Right renal pelvis (tissue), 4 donors: ENCODE measurements at regions not wholly inside any gene's neighbourhood (a gene's known extent, or its start where the extent isn't known, plus 50 kb on each side); places are given as distances from the start of the nearest gene placed in this dataset.
"Not testable (repeated sequence)": the region's sequence is repeated elsewhere in the genome, so short reads cannot be mapped to it uniquely, and the experiment has no call there.

ENCODE experiments used
- DNase-seq, 4 donors: peaks; one replicate each; pipeline ENCODE4 v3.0.0-alpha.2; 2013; ENCODE audit warnings: low read depth in 4 of 4, low spot score in 3 of 4, missing footprints in 1 of 4

DNA sequence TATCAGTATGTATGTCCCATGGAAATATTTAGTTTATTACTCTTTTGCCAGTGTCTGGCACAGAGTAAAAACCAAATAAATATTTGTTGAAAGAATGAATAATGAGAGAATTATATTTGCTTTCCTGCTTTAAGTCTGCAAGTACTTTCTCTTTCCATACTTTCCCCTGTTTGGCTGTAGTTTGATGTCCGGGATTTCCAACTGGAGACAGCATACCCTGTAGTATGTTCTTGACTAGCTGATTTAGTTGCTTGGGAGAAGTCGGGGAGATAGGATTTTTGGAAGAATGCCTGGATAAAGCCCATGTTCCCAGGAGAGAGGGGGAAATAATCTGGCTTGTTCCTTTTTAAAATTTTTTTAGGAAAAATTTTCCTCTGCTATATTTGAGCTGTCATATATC lies 516.1 kb downstream of the CCSER2 start:
- no peak for DNase-seq

DNA sequence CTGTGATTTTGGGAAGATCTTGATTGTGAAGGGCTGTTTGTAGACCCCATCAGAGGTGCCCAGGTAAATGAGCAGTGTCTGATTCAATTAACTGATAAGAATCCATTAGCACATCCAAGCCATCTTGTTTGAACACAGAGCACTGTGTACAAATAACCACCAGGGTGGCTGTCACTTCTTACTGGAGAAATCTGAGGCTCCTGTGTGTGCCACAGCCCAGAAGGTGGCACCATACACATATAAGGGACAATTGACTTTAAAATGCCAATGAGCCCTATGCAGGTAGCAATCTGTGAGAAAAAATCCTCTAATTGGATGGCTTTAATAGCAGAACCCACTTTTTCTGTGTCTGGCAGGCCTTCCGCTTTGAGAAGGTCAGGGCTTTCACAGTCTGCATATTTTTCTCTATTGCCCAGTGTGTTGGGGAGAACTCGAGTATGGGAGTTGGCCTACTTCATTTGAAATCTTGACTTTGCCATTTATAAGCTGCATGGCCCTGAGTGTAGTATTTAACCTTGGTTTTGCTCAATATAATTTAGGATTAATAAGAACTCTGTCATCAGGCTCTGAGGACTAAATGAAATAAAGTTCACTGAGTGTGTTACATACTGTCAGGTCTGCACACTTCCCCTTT lies 517.4 kb downstream of the CCSER2 start:
- no peak for DNase-seq

DNA sequence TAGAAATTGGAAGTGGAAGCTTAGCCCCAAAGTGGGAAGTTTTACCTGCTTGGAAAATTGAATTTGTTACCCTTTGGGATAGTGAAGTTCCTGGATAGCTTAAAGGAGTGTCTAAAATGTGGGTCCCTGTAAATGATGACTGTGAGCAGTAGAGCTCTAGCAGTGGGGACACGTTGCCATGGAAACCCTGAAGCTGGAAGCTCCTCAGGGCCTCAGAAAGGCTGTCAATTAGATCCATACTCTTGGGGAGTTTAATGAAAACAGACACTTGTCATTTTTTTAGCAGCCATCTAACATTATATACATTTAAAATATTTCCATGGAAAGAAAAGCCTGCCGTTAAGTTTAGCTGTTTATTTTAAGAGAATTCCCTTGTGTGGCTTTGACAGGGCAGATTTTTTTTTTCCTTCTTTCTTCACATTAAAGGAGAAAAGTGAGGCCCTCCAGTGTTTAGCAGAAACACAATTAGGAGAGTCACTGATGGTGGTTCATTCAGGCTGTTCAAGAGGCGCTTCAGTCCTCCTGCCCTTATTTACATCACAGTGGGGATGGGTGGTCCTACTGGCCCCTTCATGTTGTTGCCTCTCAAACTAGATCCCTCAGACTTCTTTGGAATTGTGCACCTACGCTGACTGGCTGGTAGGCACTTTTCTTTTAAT lies 518.4 kb downstream of the CCSER2 start:
- DNase-seq = no peak

DNA sequence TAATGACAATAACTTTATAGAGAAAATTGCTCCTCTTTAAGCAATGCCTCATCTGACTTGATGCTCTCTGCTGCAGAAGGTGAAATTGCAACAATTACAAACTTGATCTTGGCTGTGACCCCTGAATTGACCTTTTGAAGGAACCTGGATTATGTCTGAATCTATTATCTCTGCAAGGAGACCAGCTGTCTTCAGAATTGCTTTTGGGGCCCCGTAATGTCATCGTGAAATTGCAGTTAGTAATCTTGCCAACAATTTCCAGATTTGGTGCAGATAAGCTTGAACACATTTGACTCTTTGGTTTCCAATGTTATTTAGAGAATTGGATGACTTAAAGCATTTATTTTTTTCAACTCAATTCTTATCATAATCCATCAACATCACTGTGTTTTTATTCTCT lies 520.6 kb downstream of the CCSER2 start:
- DNase-seq = no peak

DNA sequence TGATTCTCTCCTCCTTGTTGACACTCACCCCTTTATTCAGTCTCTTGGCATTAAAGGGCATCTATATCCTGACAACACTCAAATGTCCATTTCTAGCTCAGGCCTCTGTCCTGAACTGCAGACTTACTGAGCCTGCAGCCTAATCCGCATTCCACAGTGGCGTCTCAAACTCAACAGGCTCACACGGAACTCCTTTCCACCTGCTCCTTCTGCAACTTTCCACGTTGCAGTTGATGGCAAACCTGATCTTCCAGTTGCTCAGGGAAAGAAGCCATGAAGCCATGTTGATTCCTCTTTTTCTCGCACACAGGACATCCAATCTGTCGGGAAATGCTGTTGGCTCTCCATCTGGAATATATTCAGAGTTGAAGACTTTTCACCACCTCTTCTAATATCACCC lies 522.4 kb downstream of the CCSER2 start:
- no peak for DNase-seq

DNA sequence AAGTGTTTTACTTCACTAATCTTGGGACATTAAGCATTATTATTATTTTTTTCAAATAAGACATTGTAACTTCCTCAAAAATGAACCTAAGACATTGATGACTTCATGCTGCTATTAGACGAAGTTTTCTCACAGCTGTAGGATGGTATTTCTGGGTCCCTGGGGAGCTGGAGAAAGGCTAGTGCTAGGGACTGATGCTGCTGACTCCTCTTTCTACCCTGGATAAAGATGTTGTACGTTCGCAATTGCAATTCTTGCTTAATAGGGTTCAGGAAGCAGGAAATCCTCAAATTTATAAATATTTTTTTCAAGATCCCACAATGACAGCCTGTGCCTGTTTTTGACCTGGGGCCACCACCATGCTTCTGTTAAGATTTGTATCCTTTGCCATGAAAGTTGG lies 526.0 kb downstream of the CCSER2 start:
- no peak for DNase-seq

DNA sequence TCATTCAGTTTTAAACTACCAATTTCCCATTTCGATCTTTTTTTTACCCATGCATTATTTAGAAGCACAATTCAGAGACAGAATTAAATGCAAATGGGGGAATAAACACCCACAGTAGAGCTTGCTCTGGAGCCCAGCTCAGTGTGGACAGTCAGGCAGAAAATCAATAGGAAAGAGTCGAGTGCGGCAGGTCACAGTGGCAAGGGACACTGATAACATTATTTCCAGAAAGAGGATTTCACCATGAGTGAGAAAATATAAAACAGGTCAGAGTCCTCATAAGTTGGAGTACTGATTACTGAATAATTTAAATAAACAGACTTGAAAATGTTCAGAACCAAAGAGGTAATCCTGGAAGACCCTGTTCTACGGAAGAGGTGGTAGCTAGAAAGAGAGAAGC lies 532.5 kb downstream of the CCSER2 start:
- DNase-seq = no peak

DNA sequence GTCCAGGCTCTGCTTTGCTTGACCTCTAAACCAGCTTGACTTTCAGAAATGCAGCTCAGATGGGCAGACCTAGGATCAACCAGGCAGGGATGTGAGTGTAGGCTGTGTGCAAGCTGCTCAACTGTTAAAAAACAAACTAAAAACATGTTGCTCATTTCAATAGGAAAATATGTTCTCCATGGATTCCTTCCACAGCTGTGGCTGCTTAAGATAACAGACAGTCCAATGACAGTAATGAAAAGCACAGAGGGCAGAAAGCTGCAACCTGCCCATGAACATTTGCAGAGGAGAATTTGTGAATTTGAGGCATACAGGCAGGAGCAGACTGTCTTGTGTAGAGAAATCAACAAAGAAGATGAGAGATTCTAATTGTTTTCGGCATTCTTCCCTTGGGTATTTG lies 534.2 kb downstream of the CCSER2 start:
- no peak for DNase-seq

DNA sequence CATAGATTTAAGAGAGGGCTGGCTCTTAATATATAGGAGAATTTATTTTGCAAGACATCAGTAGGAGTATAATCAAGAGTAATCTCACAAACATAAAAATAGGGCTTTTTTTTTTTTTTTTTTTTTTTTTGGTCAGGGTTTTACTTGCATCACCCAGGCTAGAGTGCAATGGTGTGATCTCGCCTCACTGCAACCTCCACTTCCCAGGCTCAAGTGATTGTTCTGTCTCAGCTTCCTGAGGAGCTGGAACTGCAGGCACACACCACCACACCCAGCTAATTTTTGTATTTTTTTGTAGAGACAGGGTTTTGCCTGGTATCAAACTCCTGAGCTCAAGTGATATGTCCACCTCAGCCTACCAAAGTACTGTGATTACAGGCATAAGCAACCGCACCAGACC lies 535.3 kb downstream of the CCSER2 start:
- DNase-seq = no peak

DNA sequence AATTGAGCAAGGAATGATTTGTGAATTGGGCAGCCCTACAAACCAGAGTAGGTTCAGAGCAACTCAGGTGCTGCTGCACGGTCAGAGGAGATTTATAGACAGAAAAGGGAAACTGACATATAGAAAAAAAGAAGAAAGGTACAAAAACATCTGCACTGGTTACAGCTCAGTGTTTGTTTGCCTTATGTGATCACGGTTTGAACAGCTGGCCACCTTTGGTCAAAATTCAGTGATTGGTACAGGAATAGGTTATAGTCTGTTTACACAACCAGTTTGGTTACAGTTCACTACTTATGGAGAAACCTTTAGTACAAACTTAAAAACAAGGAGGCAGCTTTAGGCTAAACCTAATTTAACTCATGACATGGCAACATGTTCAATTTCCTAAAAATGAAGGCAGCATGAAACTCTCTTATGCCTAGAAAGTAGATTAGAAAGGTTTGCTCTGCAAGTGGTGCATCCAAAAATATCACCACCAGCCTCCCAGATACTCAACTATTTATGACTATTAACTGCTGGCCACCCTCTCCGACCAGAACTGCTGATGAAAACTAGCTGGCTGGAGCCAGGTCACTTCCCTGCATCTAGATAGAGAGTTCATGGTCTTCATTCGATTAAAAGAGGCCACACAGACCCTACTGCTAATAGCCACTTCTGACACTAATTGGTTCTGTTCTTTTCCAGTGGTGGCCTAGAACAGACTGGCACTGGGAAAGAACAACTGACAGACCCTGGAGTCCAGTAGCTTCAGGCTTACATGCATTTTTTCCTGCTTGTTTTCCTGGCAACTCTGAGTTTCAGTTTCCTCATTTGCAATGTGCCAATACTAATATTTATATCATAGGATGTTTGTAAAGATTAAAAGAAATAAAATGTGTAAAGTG lies 548.0 kb downstream of the CCSER2 start:
- DNase-seq = no peak

DNA sequence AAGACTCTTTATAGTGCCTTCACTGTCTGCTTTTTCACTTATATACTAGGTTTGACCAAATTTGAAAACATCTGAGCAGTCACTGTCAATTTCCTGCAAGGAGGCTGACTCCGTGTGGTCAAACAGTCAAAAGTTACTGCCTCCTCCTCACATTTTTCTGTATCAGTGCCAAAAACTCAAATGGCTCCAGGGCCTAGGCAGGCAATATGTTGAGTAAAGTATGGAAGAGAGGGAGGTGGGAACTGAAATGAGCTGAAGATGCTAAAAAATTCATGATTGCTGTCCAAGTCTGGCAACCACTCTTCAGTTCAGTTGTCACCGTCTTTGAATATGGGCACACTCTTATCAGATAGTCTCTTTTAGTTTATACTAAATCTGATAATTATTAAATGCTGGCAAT lies 551.6 kb downstream of the CCSER2 start:
- no peak for DNase-seq

DNA sequence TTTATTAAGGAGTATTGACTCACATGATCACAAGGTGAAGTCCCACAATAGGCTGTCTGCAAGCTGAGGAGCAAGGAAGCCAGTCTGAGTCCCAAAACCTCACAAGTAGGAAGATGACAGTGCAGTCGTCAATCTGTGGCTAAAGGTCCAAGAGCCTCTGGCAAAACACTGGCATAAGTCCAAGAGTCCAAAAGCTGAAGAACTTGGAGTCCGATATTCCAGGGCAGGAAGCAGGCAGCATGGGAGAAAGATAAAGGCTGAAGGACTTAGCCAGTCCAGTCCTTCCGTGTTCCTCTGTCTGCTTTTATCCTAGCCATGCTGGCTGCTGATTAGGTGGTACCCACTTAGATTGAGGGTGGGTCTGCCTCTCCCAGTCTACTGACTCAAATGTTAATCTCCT lies 553.3 kb downstream of the CCSER2 start:
- not testable (repeated sequence) for DNase-seq

DNA sequence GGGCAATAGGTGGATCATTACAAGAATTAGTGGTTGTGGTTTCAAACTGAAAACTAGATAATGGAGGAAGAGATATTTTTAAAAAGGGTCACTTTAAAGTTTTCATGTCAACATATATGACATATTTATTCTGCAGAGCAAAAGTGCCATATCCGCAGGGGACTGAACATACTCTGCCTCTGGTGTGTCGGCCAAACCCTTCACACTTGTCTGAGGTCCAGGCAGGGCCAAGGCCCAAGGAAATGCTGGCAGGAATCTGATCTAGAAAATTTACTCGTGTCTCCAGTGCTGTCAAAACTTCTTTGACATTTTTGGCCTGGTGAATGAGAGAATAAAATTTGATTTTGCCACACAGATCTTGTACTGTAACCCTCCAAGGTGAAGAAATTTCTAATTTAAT lies 562.3 kb downstream of the CCSER2 start:
- no peak for DNase-seq

DNA sequence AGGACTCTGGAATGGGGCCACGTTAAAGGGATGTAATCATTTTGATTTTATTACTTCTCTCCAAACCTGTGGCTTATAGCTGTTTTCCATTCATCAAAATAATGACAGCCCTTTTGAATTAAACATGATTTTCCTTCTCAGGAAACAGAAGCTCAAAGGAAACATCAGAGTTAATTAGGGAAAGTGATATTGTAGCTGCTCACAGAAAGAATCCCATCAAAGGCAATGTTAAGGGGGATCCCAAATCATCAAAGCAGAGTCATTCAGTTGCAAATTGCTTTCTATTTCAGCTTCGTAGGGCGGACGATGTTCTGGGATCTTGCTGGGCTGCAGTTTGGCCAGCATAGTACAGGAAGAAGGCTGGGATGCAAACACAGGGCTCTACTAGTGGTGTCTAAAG lies 563.2 kb downstream of the CCSER2 start:
- no peak for DNase-seq

DNA sequence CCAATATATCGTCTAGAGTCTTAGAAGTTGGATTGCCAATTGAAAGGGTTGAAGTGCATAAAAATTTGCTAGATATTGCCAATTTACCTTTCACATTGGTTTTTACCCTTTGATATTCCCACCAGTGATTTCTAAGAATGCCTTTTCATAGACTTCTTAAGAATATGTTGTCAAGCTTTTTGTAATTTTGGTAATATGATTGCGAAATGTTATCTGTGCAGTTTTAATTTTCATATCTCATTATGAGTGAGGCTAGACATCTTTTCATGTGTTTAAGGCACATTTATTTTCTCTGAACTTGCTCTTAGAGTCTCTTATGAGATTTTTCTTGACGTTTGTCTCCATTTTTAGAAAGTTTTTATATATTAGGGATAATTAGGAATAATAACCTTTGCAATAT lies 567.2 kb downstream of the CCSER2 start:
- no peak for DNase-seq

DNA sequence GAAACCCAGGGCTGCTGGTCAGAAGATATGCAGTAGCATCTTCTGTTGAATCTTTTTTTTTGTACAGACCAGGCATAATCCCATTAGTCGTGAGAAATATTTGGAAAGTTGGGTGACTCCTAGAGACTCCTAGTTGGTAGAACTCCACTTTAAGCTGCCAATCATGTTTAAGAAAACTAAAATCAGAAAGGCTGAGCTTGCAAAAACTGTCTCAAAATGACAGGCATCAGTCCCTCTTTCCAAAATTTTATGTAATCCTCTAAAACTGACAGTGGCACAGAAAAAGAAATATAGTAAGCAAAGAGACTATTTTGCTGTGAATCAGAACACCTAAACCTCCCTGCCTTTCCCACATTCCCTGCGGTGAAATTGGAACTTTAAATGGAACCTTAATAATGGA lies 568.5 kb downstream of the CCSER2 start:
- no peak for DNase-seq

DNA sequence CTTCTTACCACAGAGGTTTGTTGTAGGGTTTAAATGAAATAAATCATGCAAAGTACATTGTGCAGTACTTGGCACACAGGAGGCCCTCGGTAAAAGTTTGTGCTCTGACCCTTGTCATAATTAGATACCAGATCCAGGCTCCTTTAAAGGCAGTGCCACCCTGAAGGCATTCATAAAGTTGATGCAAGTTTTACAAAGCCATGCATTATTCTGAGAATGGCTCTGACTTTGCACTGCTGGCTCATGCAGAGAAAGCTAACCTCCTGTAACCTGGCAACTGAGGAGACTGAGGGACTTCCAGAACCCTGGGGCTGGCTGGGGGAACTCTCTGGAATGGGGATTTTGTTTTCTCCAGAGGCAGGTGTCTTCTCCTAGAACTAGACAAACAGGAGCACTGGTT lies 570.9 kb downstream of the CCSER2 start:
- DNase-seq = no peak

DNA sequence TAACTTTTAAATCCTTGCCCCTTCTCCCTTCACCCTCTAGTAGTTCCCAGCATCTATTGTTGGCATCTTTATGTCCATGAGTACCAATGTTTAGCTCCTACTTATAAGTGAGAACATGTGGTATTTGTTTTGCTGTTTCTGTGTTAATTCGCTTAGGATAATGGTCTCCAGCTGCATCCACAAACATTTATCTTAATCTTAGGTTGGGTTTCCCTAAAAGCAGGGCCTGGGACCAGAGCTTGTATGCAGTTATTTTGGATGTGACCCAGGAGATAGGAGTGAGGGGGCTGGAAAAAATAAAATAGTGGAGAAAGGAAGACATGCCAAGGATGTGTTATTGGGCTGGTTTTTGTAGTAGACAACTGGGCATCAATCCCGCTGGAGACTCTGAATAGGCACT lies 571.8 kb downstream of the CCSER2 start:
- DNase-seq = no peak

DNA sequence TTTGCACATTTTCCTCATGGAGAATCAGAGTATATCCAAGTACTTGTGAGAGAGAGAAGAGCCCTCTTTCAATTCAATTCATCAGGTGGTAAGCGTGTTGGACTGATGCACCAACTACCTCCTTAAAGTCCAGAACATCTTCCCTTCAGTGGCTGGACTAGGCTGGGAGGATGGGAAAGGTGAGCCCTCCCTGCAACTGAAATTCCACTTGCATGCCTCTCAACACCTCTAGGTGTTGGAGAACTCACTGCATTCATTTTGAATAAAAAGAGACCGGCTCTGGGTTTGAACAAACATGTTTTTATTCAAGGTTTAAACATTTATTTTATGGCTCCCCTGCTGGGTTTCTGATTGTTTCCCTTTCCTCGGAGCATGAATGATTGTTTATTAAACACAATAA lies 573.5 kb downstream of the CCSER2 start:
- no peak for DNase-seq

DNA sequence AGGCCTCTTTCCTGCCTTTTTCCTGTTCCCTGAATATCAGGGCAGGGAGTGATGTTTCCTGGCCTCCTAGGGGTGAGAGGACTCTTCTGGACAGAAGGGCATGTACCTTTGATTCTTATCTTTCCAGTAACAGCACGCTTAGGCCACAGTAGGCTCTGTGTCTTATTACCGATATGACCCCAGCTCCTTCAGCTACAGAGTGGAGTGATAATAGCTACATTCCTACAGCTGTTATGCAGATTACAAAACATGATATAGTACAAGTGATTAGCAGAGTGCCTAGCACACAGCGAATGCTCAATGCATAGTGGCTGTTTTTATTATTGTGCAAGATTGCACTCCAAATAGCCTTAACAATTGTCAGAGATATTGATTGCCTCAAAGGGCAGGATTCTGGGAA lies 574.2 kb downstream of the CCSER2 start:
- DNase-seq = no peak

DNA sequence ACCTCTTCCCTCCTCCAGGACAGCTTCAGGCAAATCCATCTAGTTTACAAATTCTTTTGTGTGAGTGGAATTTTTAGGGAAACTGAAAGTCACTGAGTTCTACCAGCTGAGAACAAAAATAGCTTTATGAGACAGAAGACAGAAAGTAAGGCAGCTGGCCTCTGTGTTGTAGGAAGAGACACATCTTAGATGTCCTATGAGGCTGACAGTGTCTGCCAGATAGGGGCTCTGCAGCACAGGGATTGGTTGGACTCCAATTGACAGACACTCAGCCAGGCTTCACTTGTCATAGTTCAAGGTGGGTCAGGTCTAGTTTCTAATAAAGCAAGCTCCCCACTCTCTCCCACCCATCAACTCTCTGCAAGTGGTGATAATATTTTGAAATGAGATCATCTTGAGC lies 574.9 kb downstream of the CCSER2 start:
- no peak for DNase-seq

DNA sequence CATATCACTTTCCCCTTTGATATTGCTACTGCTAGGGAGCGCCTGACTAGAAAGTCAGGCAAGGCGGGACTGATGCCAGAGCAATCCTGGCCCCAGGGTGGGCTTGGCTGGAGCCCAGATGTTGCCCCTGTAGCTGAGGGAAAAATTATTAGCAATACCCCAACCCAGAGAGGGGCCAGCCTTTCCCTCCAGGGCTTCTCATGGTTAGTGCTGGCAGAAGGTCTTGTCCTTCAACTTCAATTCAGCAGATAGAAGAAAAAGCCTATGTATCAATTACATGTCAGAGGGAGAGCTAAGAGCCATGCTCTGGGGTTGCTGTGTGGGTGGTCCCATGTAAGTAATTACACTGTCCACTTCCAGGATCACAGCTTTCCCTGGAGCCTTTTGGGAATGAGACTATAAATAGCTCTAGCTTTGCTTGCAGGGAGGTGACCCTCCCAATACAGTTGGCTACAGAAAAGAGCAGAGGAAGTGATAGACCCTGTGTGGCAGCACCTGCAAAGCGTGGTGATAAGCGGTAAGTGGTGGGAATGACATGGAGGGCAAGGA lies 579.1 kb downstream of the CCSER2 start:
- no peak for DNase-seq
